WTC11 (cell line): ENCODE measurements at regions not wholly inside any gene's neighbourhood (a gene's known extent, or its start where the extent isn't known, plus 50 kb on each side); places are given as distances from the start of the nearest gene placed in this dataset.

Experiments
- ATAC-seq: fragments of 200-7000 bp; cut with Tn5 transposase; 2 replicates; pipeline ENCODE4 v1.10.0; 2021; ENCODE audit warnings: mild to moderate bottlenecking, moderate library complexity
- CTCF ChIA-PET: fragments of 300-600 bp; sonication (Branson Sonifier 250); formaldehyde crosslinking; loops from one replicate; lab custom pipeline; 2021; ENCODE audit warnings: antibody characterized with exemption; lab: Charles Lee
- POLR2A ChIA-PET: fragments of 350-600 bp; sonication (Branson Sonifier 250); formaldehyde crosslinking; loops from one replicate; lab custom pipeline; 2021; ENCODE audit warnings: antibody characterized with exemption; lab: Charles Lee
- DNase-seq: peaks from one replicate; pipeline ENCODE4 v3.0.0; 2021; ENCODE audit warnings: low spot score
- H3K27ac Mint-ChIP-seq: 2 replicates; pipeline ENCODE4 v1.8.0; 2021; ENCODE audit warnings: mixed read lengths
- H3K27me3 Mint-ChIP-seq: 2 replicates; pipeline ENCODE4 v1.8.0; 2021; ENCODE audit warnings: low read depth, mild to moderate bottlenecking, moderate library complexity, mixed read lengths
- H3K36me3 Mint-ChIP-seq: 2 replicates; pipeline ENCODE4 v1.8.0; 2021; ENCODE audit warnings: mixed read lengths
- H3K4me1 Mint-ChIP-seq: 2 replicates; pipeline ENCODE4 v1.8.0; 2022; ENCODE audit warnings: mixed read lengths
- H3K4me3 Mint-ChIP-seq: 2 replicates; pipeline ENCODE4 v1.8.0; 2021; ENCODE audit warnings: mild to moderate bottlenecking, moderate library complexity, mixed read lengths
- H3K9me3 Mint-ChIP-seq: 2 replicates; pipeline ENCODE4 v1.8.0; 2021; ENCODE audit warnings: mixed read lengths
- AR ChIP-seq: fragments of 250-450 bp; sonication (Bioruptor Pico); IDR thresholded peaks from 2 replicates; pipeline ENCODE4 v1.9.0; 2021; ENCODE audit warnings: mild to moderate bottlenecking
- CDX4 ChIP-seq: fragments of 250-450 bp; sonication (Bioruptor Pico); IDR thresholded peaks from 2 replicates; pipeline ENCODE4 v1.9.0; 2021; ENCODE audit warnings: moderate library complexity, mild to moderate bottlenecking, inconsistent platforms, borderline replicate concordance
- ESRRA ChIP-seq: sonication (generic); formaldehyde crosslinking; IDR thresholded peaks from 2 replicates; pipeline ENCODE4 v1.8.1; 2022; ENCODE audit warnings: mild to moderate bottlenecking, missing genetic modification reagents, borderline replicate concordance
- GTF2I ChIP-seq: fragments of 250-450 bp; sonication (Bioruptor Pico); conservative IDR thresholded peaks from 2 replicates; pipeline ENCODE4 v1.4.0; 2021; ENCODE audit warnings: mild to moderate bottlenecking
- HMGXB4 ChIP-seq: sonication (generic); formaldehyde crosslinking; IDR thresholded peaks from 2 replicates; pipeline ENCODE4 v1.8.1; 2023; ENCODE audit warnings: mild to moderate bottlenecking, moderate library complexity, missing genetic modification reagents
- NFATC4 ChIP-seq: fragments of 250-450 bp; sonication (Bioruptor Pico); IDR thresholded peaks from 2 replicates; pipeline ENCODE4 v1.9.0; 2021; ENCODE audit warnings: mild to moderate bottlenecking
- NFYB ChIP-seq: sonication (generic); formaldehyde crosslinking; conservative IDR thresholded peaks from 2 replicates; pipeline ENCODE4 v1.8.0; 2022; ENCODE audit warnings: low read depth, missing genetic modification reagents
- RORB ChIP-seq: fragments of 250-450 bp; sonication (Bioruptor Pico); IDR thresholded peaks from 2 replicates; pipeline ENCODE4 v1.9.0; 2021; ENCODE audit warnings: mild to moderate bottlenecking
- SMAD3 ChIP-seq: sonication (generic); formaldehyde crosslinking; IDR thresholded peaks from 2 replicates; pipeline ENCODE4 v1.8.0; 2022; ENCODE audit warnings: missing genetic modification reagents, mild to moderate bottlenecking, borderline replicate concordance
- SMAD4 ChIP-seq: sonication (generic); formaldehyde crosslinking; IDR thresholded peaks from 2 replicates; pipeline ENCODE4 v1.8.0; 2022; ENCODE audit warnings: mild to moderate bottlenecking, missing genetic modification reagents
- SOX15 ChIP-seq: fragments of 250-450 bp; sonication (Bioruptor Pico); IDR thresholded peaks from 2 replicates; pipeline ENCODE4 v1.9.0; 2021; ENCODE audit warnings: mild to moderate bottlenecking
- SP1 ChIP-seq: sonication (generic); formaldehyde crosslinking; conservative IDR thresholded peaks from 2 replicates; pipeline ENCODE4 v1.8.1; 2022; ENCODE audit warnings: missing genetic modification reagents
- STAT6 ChIP-seq: sonication (generic); formaldehyde crosslinking; conservative IDR thresholded peaks from 2 replicates; pipeline ENCODE4 v1.8.1; 2023; ENCODE audit warnings: mild to moderate bottlenecking, low read depth, missing genetic modification reagents, moderate library complexity
- TEAD4 ChIP-seq: sonication (generic); formaldehyde crosslinking; IDR thresholded peaks from 2 replicates; pipeline ENCODE4 v1.8.0; 2022; ENCODE audit warnings: mild to moderate bottlenecking, missing genetic modification reagents
- TP53 ChIP-seq: sonication (generic); formaldehyde crosslinking; IDR thresholded peaks from 2 replicates; pipeline ENCODE4 v1.8.1; 2023; ENCODE audit warnings: mild to moderate bottlenecking, missing genetic modification reagents
- ZBTB21 ChIP-seq: sonication (generic); formaldehyde crosslinking; IDR thresholded peaks from 2 replicates; pipeline ENCODE4 v1.8.1; 2023; ENCODE audit warnings: mild to moderate bottlenecking, missing genetic modification reagents, borderline replicate concordance
- ZMAT4 ChIP-seq: fragments of 250-450 bp; sonication (Bioruptor Pico); IDR thresholded peaks from 2 replicates; pipeline ENCODE4 v1.9.0; 2021; ENCODE audit warnings: mild to moderate bottlenecking
- ZNF219 ChIP-seq: sonication (generic); formaldehyde crosslinking; IDR thresholded peaks from 2 replicates; pipeline ENCODE4 v1.8.0; 2023; ENCODE audit warnings: missing genetic modification reagents, mild to moderate bottlenecking, borderline replicate concordance
- ZNF281 ChIP-seq: sonication (generic); formaldehyde crosslinking; IDR thresholded peaks from 2 replicates; pipeline ENCODE4 v1.8.0; 2023; ENCODE audit warnings: mild to moderate bottlenecking, missing genetic modification reagents
- ZNF317 ChIP-seq: sonication (generic); formaldehyde crosslinking; IDR thresholded peaks from 2 replicates; pipeline ENCODE4 v1.8.1; 2023; ENCODE audit warnings: low read depth, mild to moderate bottlenecking, moderate library complexity, missing genetic modification reagents, borderline replicate concordance
- ZNF396 ChIP-seq: fragments of 250-450 bp; sonication (Bioruptor Pico); IDR thresholded peaks from 2 replicates; pipeline ENCODE4 v1.8.0; 2021; ENCODE audit warnings: mild to moderate bottlenecking, moderate library complexity, borderline replicate concordance
- ZNF416 ChIP-seq: fragments of 250-450 bp; sonication (Bioruptor Pico); IDR thresholded peaks from 2 replicates; pipeline ENCODE4 v1.9.0; 2021; ENCODE audit warnings: mild to moderate bottlenecking, inconsistent platforms
- ZNF671 ChIP-seq: fragments of 250-450 bp; sonication (Bioruptor Pico); IDR thresholded peaks from 2 replicates; pipeline ENCODE4 v1.8.0; 2021; ENCODE audit warnings: mild to moderate bottlenecking
- ZSCAN18 ChIP-seq: fragments of 250-450 bp; sonication (Bioruptor Pico); IDR thresholded peaks from 2 replicates; pipeline ENCODE4 v2.1.2; 2022; ENCODE audit warnings: mild to moderate bottlenecking, moderate library complexity

GRCh38 chr6:164861967-164862366, 447.4 kb downstream of the C6orf118 start (continued):
- TF ChIP-seq SOX15 (CRISPR knock-in tag): no peak
- no peak for TF ChIP-seq ZNF219 (CRISPR knock-in tag)
- no peak for TF ChIP-seq HMGXB4 (CRISPR knock-in tag)
- no peak for TF ChIP-seq AR (CRISPR knock-in tag)
- TF ChIP-seq SMAD3 (CRISPR knock-in tag): no peak
- no peak for TF ChIP-seq NFATC4 (CRISPR knock-in tag)

- H3K4me3 Mint-ChIP-seq: no peak overlapping the region
- TF ChIP-seq GTF2I (CRISPR knock-in tag): no peak
- TF ChIP-seq SMAD4: no peak
- TF ChIP-seq ZSCAN18: no peak
- TF ChIP-seq ZNF317 (CRISPR knock-in tag): no peak
- no peak for TF ChIP-seq SP1
- no peak for TF ChIP-seq ESRRA (CRISPR knock-in tag)
- no peak for TF ChIP-seq TEAD4 (CRISPR knock-in tag)
- TF ChIP-seq CDX4 (CRISPR knock-in tag): no peak
- TF ChIP-seq ZNF671 (CRISPR knock-in tag): no peak
- no peak for TF ChIP-seq TP53
- no peak for TF ChIP-seq ZNF396
- TF ChIP-seq ZBTB21 (CRISPR knock-in tag): no peak
- TF ChIP-seq STAT6 (CRISPR knock-in tag): no peak
- no peak for TF ChIP-seq ZNF416 (CRISPR knock-in tag)
- no peak for TF ChIP-seq ZMAT4 (CRISPR knock-in tag)
- TF ChIP-seq ZNF281: no peak
- TF ChIP-seq NFYB: no peak
- no peak for TF ChIP-seq RORB (CRISPR knock-in tag)
- TF ChIP-seq, all 79 proteins: peak for 0
- Mint-ChIP-seq H3K27ac (no peak overlapping the region), H3K9me3 (peaks cover 4% of the 10 kb centered on the region), H3K36me3 (no peaks in the 10 kb centered on the region), H3K27me3 (no peaks in the 10 kb centered on the region), H3K4me1 (no peaks in the 10 kb centered on the region)
- CTCF ChIA-PET: no interaction called here
- POLR2A ChIA-PET: no interaction called here
- ATAC-seq (no peak), DNase-seq (no peak)
These were observed 449.6 kb downstream of the C6orf118 start for GRCh38 chr6:164859816-164860215.
